ENCODE measurements at regions not wholly inside any gene's neighbourhood (a gene's known extent, or its start where the extent isn't known, plus 50 kb on each side); places are given as distances from the start of the nearest gene placed in this dataset.

DNA sequence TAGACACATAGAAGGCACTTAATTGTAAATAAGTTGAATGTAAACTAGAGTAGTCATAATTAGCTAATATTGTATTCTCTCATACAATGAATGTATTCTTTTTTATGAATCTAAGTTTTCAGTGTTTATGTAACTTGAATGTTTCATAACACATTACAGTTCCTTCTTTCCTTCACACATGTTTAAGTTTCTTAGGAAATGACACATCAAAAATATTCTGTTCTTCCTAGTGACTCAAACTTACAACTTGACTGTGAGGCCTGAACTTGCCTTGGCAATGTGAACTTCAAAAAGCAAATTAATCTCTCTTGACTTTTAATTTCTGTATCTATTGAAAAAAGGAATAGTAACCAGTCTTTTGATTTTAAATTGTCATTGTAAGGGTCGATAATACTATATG lies 700.1 kb downstream of the KCNT2 start:
- no peak for DNase-seq
- Mint-ChIP-seq H3K27me3 (no peaks in the 10 kb centered on the region), H3K4me3 (no peak overlapping the region), H3K4me1 (no peaks in the 10 kb centered on the region), H3K9me3 (no peaks in the 10 kb centered on the region), H3K27ac (no peak overlapping the region), H3K36me3 (ENCODE audit: low read depth) (no peaks in the 10 kb centered on the region)
- intact Hi-C loops (cut with micrococcal nuclease): no loop called here
- POLR2A ChIA-PET: no interaction called here
- no peak for ATAC-seq (ENCODE audit: low read depth)
- TF ChIP-seq CTCF (IDR thresholded peaks at IDR 0.05): no peak
- CTCF ChIA-PET: no interaction called here

DNA sequence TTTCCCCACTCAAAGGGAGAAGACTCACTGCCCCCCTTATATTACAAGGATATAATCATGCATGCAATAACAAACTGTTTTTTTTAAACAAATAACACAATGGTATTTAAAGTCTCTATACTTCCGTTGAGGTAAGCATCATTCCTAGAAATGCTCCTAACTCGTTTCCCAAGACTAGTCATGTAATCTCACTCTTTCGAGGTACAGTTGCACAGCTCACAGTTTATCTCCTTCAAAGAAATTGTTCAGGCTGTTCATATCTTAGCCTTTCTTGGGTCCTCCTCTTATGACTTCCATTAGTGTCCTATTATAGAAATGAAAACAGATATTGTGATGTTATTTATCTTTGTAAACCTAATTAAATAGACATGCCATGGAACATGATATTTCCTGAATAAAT lies 705.0 kb downstream of the KCNT2 start:
- H3K4me3 Mint-ChIP-seq: no peak overlapping the region
- DNase-seq (no peak), ATAC-seq (ENCODE audit: low read depth) (no peak)
- no peak overlapping the region for H3K27ac Mint-ChIP-seq
- H3K9me3 Mint-ChIP-seq: no peaks in the 10 kb centered on the region
- POLR2A ChIA-PET: no interaction called here
- CTCF ChIA-PET: no interaction called here
- H3K27me3 Mint-ChIP-seq: no peaks in the 10 kb centered on the region
- intact Hi-C loops (cut with micrococcal nuclease): no loop called here
- H3K36me3 Mint-ChIP-seq (ENCODE audit: low read depth): no peaks in the 10 kb centered on the region
- no peaks in the 10 kb centered on the region for H3K4me1 Mint-ChIP-seq
- no peak for TF ChIP-seq CTCF (IDR thresholded peaks at IDR 0.05)

DNA sequence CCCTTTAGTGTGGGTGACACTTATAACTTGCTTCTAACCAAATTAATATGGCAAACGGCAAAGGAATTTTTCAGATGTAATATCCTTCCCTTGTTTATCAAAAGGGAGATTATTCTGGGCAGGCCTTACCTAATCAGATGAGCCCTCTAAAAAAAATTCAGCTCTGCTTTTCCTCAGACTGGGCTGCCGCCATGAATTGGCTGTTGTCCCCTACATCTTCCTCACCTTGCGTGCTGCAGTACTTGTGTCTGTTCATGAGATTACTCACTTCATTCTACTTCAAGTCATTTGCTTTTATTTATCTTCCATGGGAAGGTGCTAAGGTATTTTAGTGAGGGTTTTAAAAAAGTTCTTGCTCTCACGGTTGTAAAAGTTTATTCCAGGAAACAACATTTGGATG lies 705.5 kb downstream of the KCNT2 start:
- intact Hi-C loops (cut with micrococcal nuclease): no loop called here
- CTCF ChIA-PET: no interaction called here
- no peaks in the 10 kb centered on the region for H3K36me3 Mint-ChIP-seq (ENCODE audit: low read depth)
- H3K27ac Mint-ChIP-seq: no peak overlapping the region
- no peak for ATAC-seq (ENCODE audit: low read depth)
- H3K4me1 Mint-ChIP-seq: no peaks in the 10 kb centered on the region
- POLR2A ChIA-PET: no interaction called here
- DNase-seq: no peak
- TF ChIP-seq CTCF (IDR thresholded peaks at IDR 0.05): no peak
- no peaks in the 10 kb centered on the region for H3K9me3 Mint-ChIP-seq
- no peaks in the 10 kb centered on the region for H3K27me3 Mint-ChIP-seq
- no peak overlapping the region for H3K4me3 Mint-ChIP-seq

- TF ChIP-seq CTCF (IDR thresholded peaks at IDR 0.05): no peak
- intact Hi-C loops (cut with micrococcal nuclease): no loop called here
- ChIA-PET CTCF (no interaction called here), POLR2A (no interaction called here)
- ATAC-seq (ENCODE audit: low read depth) (no peak), DNase-seq (no peak)
- Mint-ChIP-seq H3K36me3 (ENCODE audit: low read depth) (no peaks in the 10 kb centered on the region), H3K4me1 (no peaks in the 10 kb centered on the region), H3K27ac (no peak overlapping the region), H3K27me3 (no peaks in the 10 kb centered on the region), H3K9me3 (no peaks in the 10 kb centered on the region), H3K4me3 (no peak overlapping the region)
Measured at GRCh38 chr1:195899762-195900352, 708.4 kb downstream of the KCNT2 start.

DNA sequence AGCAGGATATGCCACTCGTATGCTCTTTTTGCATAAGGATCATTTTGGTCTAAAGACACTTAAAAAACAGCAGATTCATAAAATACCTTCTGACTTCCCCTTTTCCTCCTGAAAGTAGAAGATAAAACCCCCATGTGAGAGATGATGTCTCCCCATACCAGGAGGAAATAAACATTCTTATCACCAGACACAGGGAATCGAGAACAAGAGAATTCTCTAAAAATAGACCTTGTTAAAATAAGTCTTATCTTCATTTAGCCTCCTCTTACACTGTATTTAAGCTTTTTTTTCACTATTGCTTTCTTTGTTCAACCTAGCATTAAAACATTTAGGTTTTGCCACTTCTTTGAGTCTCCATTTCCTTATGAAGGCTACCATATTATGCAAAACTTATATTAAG lies 709.3 kb downstream of the KCNT2 start:
- Mint-ChIP-seq H3K9me3 (no peaks in the 10 kb centered on the region), H3K36me3 (ENCODE audit: low read depth) (no peaks in the 10 kb centered on the region), H3K27me3 (no peaks in the 10 kb centered on the region), H3K4me1 (no peaks in the 10 kb centered on the region), H3K27ac (no peak overlapping the region), H3K4me3 (no peak overlapping the region)
- ATAC-seq (ENCODE audit: low read depth) (no peak), DNase-seq (no peak)
- CTCF ChIA-PET: no interaction called here
- TF ChIP-seq CTCF (IDR thresholded peaks at IDR 0.05): no peak
- intact Hi-C loops (cut with micrococcal nuclease): no loop called here
- POLR2A ChIA-PET: no interaction called here
